ENCODE measurements at regions not wholly inside any gene's neighbourhood (a gene's known extent, or its start where the extent isn't known, plus 50 kb on each side); places are given as distances from the start of the nearest gene placed in this dataset.

- in situ Hi-C loops (cut with HindIII; ENCODE audit: low sequenced_read_pairs): no loop called here
Measured at GRCh38 chr2:53268626-53269025, 499.0 kb upstream of the CHAC2 start.

- in situ Hi-C loops (cut with HindIII; ENCODE audit: low sequenced_read_pairs): no loop called here
Measured at GRCh38 chr2:53268086-53268485, 499.5 kb upstream of the CHAC2 start.

GRCh38 chr2:53265544-53266299 is 501.9 kb upstream of the CHAC2 start:
- in situ Hi-C loops (cut with HindIII; ENCODE audit: low sequenced_read_pairs): no loop called here

- in situ Hi-C loops (cut with HindIII; ENCODE audit: low sequenced_read_pairs): no loop called here
Measured at GRCh38 chr2:53260568-53260967, 507.0 kb upstream of the CHAC2 start.

DNA sequence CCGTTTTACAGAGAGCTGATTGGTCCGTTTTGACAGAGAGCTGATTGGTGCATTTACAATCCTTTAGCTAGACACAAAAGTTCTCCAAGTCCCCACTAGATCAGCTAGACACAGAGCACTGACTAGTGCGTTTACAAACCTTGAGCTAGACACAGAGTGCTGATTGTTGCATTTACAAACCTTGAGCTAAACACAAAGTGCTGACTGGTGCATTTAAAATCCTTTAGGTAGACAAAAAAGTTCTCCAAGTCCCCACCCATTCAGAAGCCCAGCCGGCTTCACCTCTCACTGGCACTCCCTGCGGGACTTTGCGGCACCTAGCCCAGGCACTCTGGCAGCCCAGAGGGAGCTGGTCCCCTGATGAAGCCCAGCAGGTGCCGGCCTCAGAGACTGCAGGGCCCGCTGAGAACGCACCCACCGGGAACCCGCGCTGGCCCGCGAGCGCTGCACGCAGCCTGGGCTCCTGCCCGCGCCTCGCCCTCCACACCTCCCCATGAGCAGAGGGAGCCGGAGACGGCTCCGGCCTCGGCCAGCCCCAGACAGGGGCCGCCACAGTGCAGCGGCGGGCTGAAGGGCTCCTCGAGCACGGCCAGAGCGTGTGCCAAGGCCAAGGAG is 508.1 kb upstream of the CHAC2 start:
- in situ Hi-C loops (cut with HindIII; ENCODE audit: low sequenced_read_pairs): no loop called here

- in situ Hi-C loops (cut with HindIII; ENCODE audit: low sequenced_read_pairs): no loop called here
Measured at GRCh38 chr2:53257287-53257686, 510.3 kb upstream of the CHAC2 start.

DNA sequence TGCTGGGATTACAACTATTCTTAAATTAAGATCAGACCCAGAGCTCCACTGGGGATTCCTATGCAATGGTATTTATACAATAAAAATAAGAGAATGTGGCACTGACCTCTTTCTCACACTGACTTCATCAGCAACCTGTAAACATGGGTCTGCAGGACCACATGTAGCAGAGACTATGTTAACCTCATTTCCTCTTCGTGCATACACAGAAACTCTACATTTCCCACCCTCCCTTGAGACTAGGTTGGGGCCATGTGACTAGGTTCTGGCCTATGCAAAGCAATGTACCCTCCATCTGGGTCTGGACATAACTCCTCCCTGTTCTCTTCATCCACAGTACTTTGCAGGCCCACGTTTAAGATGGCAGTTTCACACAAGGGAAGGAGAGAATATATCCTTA is 514.4 kb upstream of the CHAC2 start:
- in situ Hi-C loops (cut with HindIII; ENCODE audit: low sequenced_read_pairs): no loop called here

DNA sequence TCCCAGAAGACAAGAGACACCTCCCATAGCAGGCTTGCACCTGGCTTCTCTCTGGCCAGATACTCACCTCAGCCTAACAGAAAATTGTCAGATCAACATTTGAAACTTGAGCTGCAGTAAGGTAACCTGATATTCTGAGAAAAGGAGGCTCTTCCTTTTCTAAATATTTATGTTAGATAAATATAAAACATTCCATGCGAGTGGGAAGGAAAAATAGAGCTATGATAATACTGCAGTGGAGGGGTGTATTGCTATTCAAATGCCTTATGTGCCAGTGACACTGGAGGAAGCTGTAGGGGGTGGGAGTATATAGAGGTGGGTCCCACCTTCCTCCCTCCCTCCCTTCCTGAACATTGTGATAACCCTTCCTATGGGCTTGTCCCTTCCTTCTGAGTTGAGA is 515.5 kb upstream of the CHAC2 start:
- in situ Hi-C loops (cut with HindIII; ENCODE audit: low sequenced_read_pairs): no loop called here

DNA sequence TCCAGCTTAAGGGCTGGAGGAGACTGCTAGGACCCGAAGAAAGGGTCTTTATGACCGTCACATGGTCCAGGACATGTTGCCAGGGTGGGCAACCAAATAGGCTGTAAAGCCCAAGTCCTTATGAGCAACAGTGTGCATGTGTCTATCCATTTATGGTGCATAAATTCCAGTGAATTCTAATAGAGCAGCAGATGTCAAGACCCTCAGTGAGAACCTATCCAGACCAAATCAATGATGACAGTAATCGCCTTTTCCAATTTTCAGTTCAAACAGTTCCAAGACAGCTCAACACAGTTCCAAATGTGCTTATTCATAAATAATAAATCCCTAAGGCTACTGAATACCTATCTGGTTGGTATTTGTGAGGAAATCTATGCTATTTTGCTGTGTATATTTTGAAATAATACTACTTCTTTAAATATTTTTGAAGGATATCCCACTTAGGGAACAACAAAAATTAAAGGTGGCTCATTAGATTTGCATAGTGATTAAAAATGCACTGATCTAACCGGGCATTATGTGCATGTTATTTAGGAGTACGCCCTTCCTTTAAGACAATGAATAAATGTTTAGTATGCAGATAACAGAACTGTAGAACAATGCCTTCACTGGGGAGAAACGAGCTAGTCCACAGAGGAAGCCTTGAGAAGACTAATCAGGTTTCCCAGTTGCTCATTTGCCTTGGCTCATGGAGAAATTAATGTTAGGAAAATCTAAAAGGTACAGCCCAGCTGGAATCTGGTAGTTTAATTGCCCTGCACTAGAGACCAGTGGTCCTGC is 519.5 kb upstream of the CHAC2 start:
- in situ Hi-C loops (cut with HindIII; ENCODE audit: low sequenced_read_pairs): no loop called here

GRCh38 chr2:53243430-53243829 is 524.2 kb upstream of the CHAC2 start:
- in situ Hi-C loops (cut with HindIII; ENCODE audit: low sequenced_read_pairs): no loop called here

DNA sequence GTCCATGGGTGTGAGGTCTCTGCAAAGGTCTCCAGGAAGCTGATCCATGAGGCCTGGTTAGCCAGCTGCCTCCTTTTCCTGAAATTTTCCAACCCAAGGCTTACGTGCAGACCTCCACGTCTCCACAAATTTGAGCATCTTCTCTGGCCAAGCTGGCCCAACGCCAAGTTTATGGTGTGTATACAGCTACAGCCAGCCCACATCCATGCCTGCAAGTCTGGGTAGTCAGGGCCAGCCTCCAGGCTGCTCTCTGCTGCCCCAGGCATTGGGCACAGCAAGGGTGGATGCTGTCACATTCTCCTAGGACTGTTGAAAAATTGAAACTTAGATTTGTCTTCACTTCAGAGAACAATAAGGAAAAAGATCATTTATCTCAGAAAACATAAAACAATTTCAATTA is 525.5 kb upstream of the CHAC2 start:
- in situ Hi-C loops (cut with HindIII; ENCODE audit: low sequenced_read_pairs): no loop called here

DNA sequence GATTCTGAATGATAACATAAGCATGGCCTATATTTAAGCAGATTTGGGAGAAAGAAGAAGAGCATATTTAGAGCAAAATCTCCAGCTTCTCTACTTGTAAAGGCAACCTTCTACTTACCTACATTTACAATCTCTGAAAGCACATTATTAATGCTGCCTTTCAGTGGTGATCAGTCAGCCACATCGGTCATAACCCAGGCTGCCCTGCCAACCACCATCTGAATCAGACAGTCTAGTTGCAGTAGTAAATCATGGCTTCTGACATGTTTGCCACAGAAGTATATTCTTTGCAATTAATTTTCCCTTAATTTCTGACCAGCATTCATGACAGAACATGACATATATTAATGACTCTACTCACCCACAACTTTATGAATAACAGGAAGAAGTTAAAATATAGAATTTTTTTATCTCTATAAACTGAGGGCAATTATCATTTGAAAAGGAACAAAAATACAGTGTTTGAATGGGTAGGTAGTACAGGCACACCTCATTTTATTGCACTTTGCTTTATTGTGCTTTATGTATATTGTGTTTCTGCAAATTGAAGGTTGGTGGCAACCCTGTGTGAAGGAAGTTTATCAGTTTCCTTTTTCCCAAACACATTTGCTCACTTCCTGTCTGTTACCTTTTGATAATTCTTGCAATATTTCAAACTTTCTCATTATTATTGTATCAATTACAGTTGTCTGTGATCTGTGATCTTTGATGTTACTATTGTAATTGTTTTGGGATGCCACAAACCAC is 531.6 kb upstream of the CHAC2 start:
- in situ Hi-C loops (cut with HindIII; ENCODE audit: low sequenced_read_pairs): no loop called here

DNA sequence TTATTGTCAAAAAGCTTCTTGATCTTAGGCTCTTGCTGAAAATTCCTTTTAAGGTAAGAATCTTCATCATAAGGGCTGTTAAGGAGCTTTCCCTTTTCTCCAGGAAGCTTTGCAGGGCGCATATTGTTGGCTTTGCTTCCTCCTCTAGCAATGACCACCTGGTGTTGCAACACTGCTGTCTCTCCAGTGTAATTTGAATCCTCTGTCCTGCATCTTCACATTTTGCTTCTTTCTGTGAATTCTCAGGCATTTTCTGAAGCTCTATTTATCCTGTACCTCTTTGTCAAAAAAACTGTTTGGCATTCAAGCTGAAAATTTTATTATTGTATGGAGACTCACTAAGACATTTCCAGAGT is 533.1 kb upstream of the CHAC2 start:
- in situ Hi-C loops (cut with HindIII; ENCODE audit: low sequenced_read_pairs): no loop called here

- in situ Hi-C loops (cut with HindIII; ENCODE audit: low sequenced_read_pairs): no loop called here
Measured at GRCh38 chr2:53233759-53234547, 533.7 kb upstream of the CHAC2 start.

DNA sequence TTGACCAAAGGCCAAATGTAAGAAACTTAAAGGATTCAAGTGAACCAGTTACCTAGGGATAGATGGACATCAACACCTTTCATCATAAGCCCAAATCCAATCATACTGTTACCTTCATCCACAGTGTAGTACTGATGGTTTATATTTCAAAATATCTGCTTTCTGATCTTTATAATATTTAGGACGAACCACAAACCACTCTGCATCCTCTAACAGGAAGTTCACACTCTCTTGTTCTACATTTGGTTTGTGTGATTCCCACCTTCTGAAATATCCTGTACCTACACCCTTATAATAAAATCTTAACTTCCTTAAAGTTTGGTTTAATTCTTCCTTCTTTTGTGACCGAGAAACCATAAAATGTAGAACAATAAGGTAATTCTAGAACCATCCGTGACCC is 535.7 kb upstream of the CHAC2 start:
- in situ Hi-C loops (cut with HindIII; ENCODE audit: low sequenced_read_pairs): no loop called here

DNA sequence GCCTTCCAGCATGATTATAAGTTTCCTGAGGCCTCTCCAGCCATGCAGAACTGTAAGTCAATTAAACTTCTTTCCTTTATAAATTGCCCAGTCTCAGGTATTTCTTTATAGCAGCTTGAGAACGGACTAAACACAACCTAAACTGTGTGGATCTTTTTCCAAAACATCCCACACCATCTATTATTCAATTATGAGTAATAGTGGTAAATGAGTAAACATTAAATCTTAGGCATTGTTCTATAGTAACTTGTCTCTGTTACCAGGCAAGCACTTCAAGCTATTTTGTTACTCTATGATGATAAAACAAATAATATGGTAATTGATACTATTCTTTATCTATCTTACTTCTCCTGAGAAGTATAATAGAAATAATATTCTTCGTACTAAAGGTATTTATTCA is 536.9 kb upstream of the CHAC2 start:
- in situ Hi-C loops (cut with HindIII; ENCODE audit: low sequenced_read_pairs): no loop called here

- in situ Hi-C loops (cut with HindIII; ENCODE audit: low sequenced_read_pairs): no loop called here
Measured at GRCh38 chr2:53227535-53227934, 540.1 kb upstream of the CHAC2 start.

DNA sequence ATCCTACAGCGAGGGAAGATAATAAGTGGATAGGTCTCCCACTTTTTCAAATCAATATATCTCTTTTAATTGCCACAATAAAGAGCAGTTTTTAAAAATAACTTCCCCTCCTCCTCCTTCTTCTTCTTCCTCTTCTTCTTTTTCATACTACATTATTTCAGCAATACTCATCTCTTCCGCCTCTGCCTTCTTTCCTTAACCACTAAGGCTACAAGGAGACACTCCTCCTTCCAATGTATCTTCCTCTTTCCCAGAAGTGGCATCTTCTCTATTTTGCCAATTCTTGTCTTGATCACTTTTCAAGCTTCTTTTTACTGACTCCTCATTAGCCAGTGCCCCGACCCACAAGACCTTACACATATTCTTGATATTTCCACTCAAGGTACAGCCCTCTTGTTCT is 546.6 kb upstream of the CHAC2 start:
- in situ Hi-C loops (cut with HindIII; ENCODE audit: low sequenced_read_pairs): no loop called here

DNA sequence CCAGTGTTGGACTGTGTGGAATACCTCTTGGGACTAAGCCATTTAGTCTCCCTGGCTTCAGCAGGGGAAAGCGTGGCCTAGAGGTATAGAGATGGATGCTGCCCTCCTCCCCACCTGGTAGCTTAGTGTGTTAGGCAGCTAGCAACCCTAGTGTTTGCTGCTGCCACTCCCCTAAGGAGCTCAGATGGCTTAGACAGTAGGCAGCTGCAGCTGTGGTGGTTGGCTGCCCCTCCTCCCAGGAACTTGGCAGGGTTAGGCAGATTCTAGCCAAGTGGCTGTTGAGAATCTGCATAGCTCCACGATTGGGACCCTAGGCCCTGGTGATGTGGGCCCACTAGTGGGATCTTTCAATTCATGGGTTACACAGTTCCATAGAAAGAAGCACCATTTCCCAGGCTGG is 550.4 kb upstream of the CHAC2 start:
- in situ Hi-C loops (cut with HindIII; ENCODE audit: low sequenced_read_pairs): no loop called here

DNA sequence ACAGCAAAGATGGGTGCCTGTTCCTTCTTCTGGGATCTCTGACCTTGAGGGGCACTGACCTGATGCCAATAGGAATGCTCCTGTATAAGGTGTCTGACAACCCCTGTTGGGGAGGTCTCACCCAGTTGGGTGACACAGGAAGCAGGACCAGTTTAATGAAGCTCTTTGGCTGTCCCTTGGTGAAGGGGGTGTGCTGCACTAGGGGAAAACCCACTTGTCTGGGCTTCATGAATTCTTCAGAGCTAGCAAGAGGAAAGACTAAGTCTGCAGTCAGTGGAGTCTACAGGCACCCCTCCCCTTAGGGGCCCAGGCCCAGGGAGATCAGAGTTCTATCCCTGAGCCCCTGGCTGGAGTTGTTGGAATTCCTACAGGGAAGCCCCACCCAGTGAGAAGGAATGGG is 550.8 kb upstream of the CHAC2 start:
- in situ Hi-C loops (cut with HindIII; ENCODE audit: low sequenced_read_pairs): no loop called here

DNA sequence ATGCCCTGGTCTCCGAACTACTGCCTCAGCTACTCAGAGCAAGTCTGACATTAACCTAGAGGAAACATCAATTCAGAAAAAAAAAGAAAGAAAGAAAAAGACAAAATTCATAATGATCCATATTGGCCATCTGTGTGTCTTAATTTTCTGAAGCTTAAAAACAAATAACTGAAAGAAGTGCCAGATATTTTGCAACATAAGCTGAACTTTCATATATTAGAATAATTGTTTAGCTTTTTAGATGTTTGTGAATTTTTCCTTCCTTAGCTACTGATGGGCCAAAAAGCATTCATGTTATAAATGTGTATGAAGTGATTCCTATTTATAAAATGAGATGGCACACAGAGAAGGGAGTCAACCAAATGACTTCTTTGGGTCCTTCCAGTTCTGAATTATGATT is 555.0 kb upstream of the CHAC2 start:
- in situ Hi-C loops (cut with HindIII; ENCODE audit: low sequenced_read_pairs): no loop called here
